ENCODE measurements at regions not wholly inside any gene's neighbourhood (a gene's known extent, or its start where the extent isn't known, plus 50 kb on each side); places are given as distances from the start of the nearest gene placed in this dataset.

DNA sequence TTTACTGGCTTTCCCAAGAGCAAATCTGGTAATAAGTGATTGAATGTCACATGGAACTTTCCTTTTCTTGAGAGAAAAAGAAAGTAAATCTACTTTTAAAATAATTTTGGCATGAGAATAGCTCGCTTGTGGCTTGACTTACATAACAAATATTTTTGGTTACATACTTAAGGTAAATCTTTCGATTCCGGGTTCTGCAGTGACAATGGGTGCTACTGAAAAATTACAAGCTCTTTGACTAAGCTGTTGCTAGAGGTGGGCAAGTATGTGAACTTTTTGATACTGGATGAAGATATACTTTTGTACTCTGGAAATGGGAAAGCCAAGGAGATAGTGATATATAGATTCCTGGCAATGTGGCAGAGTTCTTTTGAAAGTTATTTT is 51.9 kb upstream of the OTOL1 start:
- no peaks in the 10 kb centered on the region for H3K4me1 Mint-ChIP-seq
- ChIA-PET POLR2A (no interaction called here), CTCF (no interaction called here)
- H3K4me3 Mint-ChIP-seq: no peak overlapping the region
- no peaks in the 10 kb centered on the region for H3K36me3 Mint-ChIP-seq (ENCODE audit: low read depth)
- no peaks in the 10 kb centered on the region for H3K9me3 Mint-ChIP-seq
- no peak overlapping the region for H3K27ac Mint-ChIP-seq
- H3K27me3 Mint-ChIP-seq: no peaks in the 10 kb centered on the region
- ATAC-seq (ENCODE audit: low read depth) (no peak), DNase-seq (no peak)
- intact Hi-C loops (cut with micrococcal nuclease): no loop called here
- TF ChIP-seq, protein P1, sequence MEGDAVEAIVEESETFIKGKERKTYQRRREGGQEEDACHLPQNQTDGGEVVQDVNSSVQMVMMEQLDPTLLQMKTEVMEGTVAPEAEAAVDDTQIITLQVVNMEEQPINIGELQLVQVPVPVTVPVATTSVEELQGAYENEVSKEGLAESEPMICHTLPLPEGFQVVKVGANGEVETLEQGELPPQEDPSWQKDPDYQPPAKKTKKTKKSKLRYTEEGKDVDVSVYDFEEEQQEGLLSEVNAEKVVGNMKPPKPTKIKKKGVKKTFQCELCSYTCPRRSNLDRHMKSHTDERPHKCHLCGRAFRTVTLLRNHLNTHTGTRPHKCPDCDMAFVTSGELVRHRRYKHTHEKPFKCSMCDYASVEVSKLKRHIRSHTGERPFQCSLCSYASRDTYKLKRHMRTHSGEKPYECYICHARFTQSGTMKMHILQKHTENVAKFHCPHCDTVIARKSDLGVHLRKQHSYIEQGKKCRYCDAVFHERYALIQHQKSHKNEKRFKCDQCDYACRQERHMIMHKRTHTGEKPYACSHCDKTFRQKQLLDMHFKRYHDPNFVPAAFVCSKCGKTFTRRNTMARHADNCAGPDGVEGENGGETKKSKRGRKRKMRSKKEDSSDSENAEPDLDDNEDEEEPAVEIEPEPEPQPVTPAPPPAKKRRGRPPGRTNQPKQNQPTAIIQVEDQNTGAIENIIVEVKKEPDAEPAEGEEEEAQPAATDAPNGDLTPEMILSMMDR (IDR thresholded peaks at IDR 0.05): no peak

DNA sequence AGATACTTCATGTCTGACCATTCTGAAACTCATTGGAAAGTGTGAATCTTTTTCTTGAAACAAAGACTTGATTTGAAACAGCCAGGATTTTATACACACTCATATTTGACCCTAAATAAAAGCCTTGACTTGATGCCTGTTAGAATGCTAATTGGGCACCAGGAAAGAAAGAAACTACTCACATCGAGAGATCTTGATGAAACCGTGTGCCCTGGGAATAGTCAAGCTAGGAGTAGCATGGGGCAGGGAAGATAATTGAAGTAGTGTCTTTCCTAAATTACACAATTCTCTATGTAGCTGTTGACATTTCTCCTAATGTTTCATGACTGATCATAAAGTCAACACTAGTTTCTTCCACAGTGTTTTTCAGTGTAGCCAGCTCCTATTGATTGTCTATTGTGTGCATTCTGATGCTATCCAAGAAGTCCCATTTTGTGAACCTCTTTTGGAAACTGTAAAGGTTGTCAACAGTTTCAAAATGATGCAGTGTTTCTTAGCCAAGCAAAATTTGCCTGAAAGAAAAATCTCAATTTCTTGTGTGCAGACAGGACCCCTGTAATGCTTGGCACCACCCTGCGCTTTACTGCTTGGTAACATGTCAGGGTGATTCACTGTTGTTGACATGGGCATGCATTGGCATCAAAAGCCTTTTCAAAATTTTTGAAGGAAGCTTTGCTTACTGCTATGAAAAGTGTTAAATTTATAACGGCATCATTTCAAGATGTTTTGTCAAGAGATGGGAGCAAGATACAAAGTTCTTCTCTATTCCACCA is 52.5 kb upstream of the OTOL1 start:
- no peak overlapping the region for H3K27ac Mint-ChIP-seq
- ChIA-PET CTCF (no interaction called here), POLR2A (no interaction called here)
- H3K36me3 Mint-ChIP-seq (ENCODE audit: low read depth): no peaks in the 10 kb centered on the region
- TF ChIP-seq, protein P1 (IDR thresholded peaks at IDR 0.05): no peak
- H3K9me3 Mint-ChIP-seq: no peaks in the 10 kb centered on the region
- ATAC-seq (ENCODE audit: low read depth): no peak
- intact Hi-C loops (cut with micrococcal nuclease): no loop called here
- H3K4me1 Mint-ChIP-seq: no peaks in the 10 kb centered on the region
- no peaks in the 10 kb centered on the region for H3K27me3 Mint-ChIP-seq
- H3K4me3 Mint-ChIP-seq: no peak overlapping the region
- no peak for DNase-seq

DNA sequence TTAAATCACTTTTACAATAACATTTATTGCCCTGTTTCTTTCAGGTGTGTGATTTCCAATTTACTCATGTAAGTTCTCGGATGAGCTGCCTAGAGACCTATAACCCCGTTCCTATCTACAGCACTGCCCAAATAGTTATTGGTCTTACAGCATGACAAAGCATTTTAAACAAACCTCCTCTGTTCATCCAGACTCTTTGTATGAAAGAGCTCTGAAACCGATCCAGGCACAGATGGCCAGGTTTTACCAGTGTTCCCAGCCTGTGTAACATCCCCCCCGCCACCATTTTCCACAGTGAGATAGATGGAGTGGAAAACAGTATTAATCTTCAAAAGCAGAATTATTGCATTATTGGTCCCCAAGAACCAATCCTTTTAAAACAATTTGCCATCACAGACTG is 59.0 kb upstream of the SPTSSB start:
- H3K9me3 Mint-ChIP-seq: no peaks in the 10 kb centered on the region
- H3K4me3 Mint-ChIP-seq: no peak overlapping the region
- CTCF ChIA-PET: no interaction called here
- POLR2A ChIA-PET: no interaction called here
- H3K36me3 Mint-ChIP-seq (ENCODE audit: low read depth): no peaks in the 10 kb centered on the region
- TF ChIP-seq, protein P1 (IDR thresholded peaks at IDR 0.05): no peak
- DNase-seq (no peak), ATAC-seq (ENCODE audit: low read depth) (no peak)
- no peak overlapping the region for H3K27ac Mint-ChIP-seq
- H3K4me1 Mint-ChIP-seq: no peaks in the 10 kb centered on the region
- intact Hi-C loops (cut with micrococcal nuclease): no loop called here
- peaks cover under 1% of the 10 kb centered on the region for H3K27me3 Mint-ChIP-seq

DNA sequence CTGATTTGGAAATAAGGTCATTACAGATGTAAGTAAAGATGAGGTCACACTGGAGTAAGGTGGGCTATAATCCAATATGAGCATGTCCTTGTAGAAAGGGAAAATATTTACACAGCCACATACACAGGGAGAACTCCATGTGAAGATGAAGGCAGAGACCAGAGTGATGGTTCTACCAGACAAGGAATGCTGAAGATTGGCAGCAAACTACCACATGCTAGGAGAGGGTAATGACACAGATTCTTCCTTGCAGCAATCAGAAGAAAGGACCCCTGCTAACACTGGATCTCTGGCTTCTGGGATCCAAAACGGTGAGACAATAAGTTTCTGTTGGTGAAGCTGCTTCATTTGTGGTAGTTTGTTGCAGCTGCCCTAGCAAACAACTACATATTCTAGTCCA is 56.0 kb upstream of the SPTSSB start:
- H3K27me3 Mint-ChIP-seq: no peaks in the 10 kb centered on the region
- DNase-seq (no peak), ATAC-seq (ENCODE audit: low read depth) (no peak)
- H3K27ac Mint-ChIP-seq: no peak overlapping the region
- TF ChIP-seq, protein P1 (IDR thresholded peaks at IDR 0.05): no peak
- H3K4me3 Mint-ChIP-seq: no peak overlapping the region
- intact Hi-C loops (cut with micrococcal nuclease): no loop called here
- POLR2A ChIA-PET: no interaction called here
- H3K36me3 Mint-ChIP-seq (ENCODE audit: low read depth): no peaks in the 10 kb centered on the region
- H3K9me3 Mint-ChIP-seq: no peaks in the 10 kb centered on the region
- CTCF ChIA-PET: no interaction called here
- H3K4me1 Mint-ChIP-seq: no peaks in the 10 kb centered on the region

- no peak for DNase-seq
- ATAC-seq (ENCODE audit: low read depth): no peak
- ChIA-PET CTCF (interaction anchor here (0.6 kb wide), 1 partner anchor 9 kb away, joined by 3 read pairs; no protein-coding TSS in a partner anchor), POLR2A (no interaction called here)
- intact Hi-C loops (cut with micrococcal nuclease): no loop called here
- Mint-ChIP-seq H3K36me3 (ENCODE audit: low read depth) (no peaks in the 10 kb centered on the region), H3K9me3 (no peaks in the 10 kb centered on the region), H3K27ac (no peak overlapping the region), H3K4me3 (no peak overlapping the region), H3K27me3 (no peaks in the 10 kb centered on the region), H3K4me1 (no peaks in the 10 kb centered on the region)
- TF ChIP-seq, protein P1 (IDR thresholded peaks at IDR 0.05): no peak
Observed at GRCh38 chr3:161426758-161427157, 55.4 kb upstream of the SPTSSB start.

All from activated B cell treated with CpG ODN at 0.5 μM for 24 hours (primary cell).